ENCODE measurements at regions not wholly inside any gene's neighbourhood (a gene's known extent, or its start where the extent isn't known, plus 50 kb on each side); places are given as distances from the start of the nearest gene placed in this dataset.

DNA sequence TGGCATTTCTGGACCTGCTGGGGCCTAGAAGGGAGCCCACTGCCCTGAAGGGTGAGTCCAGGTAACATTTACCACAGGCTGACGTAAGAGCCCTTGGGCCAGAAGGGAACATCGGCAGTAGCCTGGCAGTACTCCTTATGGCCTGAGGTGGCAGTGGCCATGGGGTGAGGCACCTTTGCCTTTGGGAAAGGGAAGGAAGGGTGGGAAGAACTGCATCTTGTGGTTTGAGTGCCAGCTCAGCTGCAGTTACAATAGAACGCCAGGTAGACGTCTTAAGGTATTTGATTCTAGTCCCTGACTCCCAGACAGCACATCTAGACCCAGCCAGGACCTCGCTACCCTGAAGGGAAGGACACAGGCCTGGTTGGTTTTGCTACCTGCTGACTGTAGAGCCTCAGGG is 104.9 kb downstream of the SOX14 start:
- TF ChIP-seq RAD21 (IDR thresholded peaks at IDR 0.05; ENCODE audit: low read depth) = no peak
- TF ChIP-seq TEAD4 (IDR thresholded peaks at IDR 0.05) = no peak

Measured in Ishikawa (cell line).